Activated CD4-positive, CD25-positive, alpha-beta regulatory T cell treated with anti-CD3 and anti-CD28 coated beads, Interleukin-2, amount 50 U/mL, for 72 hours (primary cell): ENCODE measurements at regions not wholly inside any gene's neighbourhood (a gene's known extent, or its start where the extent isn't known, plus 50 kb on each side); places are given as distances from the start of the nearest gene placed in this dataset.

Experiments used
- DNase-seq: peaks from one replicate; pipeline ENCODE4 v3.0.0; 2021

GRCh38 chr2:196449083-196449482 lies 190.4 kb upstream of the CCDC150 start:
- no peak for DNase-seq

- DNase-seq, result no peak
These were observed 186.8 kb upstream of the CCDC150 start for GRCh38 chr2:196452758-196453157.

GRCh38 chr2:196453613-196454047 lies 185.9 kb upstream of the CCDC150 start:
- DNase-seq, result no peak

- no peak for DNase-seq
These were observed 185.0 kb upstream of the CCDC150 start for GRCh38 chr2:196454492-196454891.

GRCh38 chr2:196459539-196459938 lies 180.0 kb upstream of the CCDC150 start:
- no peak for DNase-seq

- no peak for DNase-seq
These were observed 175.8 kb upstream of the CCDC150 start for GRCh38 chr2:196463706-196464105.

- DNase-seq, result no peak
These were observed 175.2 kb upstream of the CCDC150 start for GRCh38 chr2:196464311-196464710.

- no peak for DNase-seq
These were observed 172.9 kb upstream of the CCDC150 start for GRCh38 chr2:196466581-196466980.

- DNase-seq, result no peak
These were observed 171.1 kb upstream of the CCDC150 start for GRCh38 chr2:196468394-196468793.

- DNase-seq, result no peak
These were observed 165.9 kb upstream of the CCDC150 start for GRCh38 chr2:196473617-196474016.

- no peak for DNase-seq
These were observed 163.9 kb upstream of the CCDC150 start for GRCh38 chr2:196475611-196476010.

GRCh38 chr2:196478588-196478987 lies 160.9 kb upstream of the CCDC150 start:
- DNase-seq, result no peak

- DNase-seq, result no peak
These were observed 160.2 kb upstream of the CCDC150 start for GRCh38 chr2:196479350-196479749.

- DNase-seq, result no peak
These were observed 158.7 kb upstream of the CCDC150 start for GRCh38 chr2:196480653-196481323.

GRCh38 chr2:196481324-196481697 lies 158.2 kb upstream of the CCDC150 start:
- no peak for DNase-seq

- DNase-seq, result no peak
These were observed 157.1 kb upstream of the CCDC150 start for GRCh38 chr2:196482119-196483065.

GRCh38 chr2:196486146-196486545 lies 153.4 kb upstream of the CCDC150 start:
- DNase-seq, result no peak

GRCh38 chr2:196487417-196487816 lies 152.1 kb upstream of the CCDC150 start:
- no peak for DNase-seq

GRCh38 chr2:196489371-196489770 lies 150.1 kb upstream of the CCDC150 start:
- no peak for DNase-seq

- no peak for DNase-seq
These were observed 146.6 kb upstream of the CCDC150 start for GRCh38 chr2:196492946-196493345.

- DNase-seq, result no peak
These were observed 140.6 kb upstream of the CCDC150 start for GRCh38 chr2:196498962-196499361.

- no peak for DNase-seq
These were observed 139.8 kb upstream of the CCDC150 start for GRCh38 chr2:196499686-196500085.

GRCh38 chr2:196500686-196501431 lies 138.7 kb upstream of the CCDC150 start:
- DNase-seq, result no peak
